ENCODE measurements at regions not wholly inside any gene's neighbourhood (a gene's known extent, or its start where the extent isn't known, plus 50 kb on each side); places are given as distances from the start of the nearest gene placed in this dataset.

DNA sequence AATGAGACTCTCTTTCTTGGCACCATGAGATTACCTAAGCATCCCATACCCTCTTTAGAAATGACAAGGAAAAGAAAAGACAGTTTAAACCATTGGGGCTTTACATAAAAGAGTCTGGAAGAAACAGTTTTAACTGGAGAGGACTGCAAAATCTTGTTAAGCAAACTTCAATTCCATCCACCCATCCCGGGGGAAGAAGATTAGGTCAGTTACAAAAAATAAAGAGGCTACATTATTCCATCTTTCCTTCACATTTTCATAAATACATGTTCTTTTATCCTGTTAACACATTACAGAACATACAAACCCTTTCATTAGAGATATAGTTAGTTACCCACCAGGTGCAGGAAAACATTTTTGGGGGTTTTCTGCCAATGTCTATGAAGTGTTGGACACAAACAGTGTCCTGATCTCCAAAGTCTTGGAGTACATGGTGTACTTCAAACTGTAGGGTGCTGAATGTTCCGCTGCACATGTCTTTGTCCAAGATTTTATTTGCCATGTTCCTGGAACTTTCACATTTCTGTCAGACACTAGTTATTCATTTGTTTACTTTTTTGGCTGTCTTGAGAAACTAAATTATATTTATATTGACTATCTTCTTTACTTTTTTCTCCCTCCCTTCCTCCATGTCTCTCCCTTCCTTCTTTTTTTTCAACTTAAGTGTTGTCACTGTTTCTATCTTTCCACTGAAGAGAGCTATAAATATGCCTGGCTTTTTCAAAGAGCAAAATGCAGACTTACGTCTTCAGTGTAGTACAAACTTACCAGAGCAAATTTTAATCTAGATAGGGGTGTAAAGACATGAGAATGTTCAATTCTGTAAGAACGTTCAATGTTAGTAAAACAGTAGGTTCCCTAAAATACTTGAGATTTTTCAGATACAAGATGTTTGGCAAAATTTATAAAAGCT is 410.9 kb upstream of the PRR16 start:
- Histone ChIP-seq H3K27me3 (ENCODE audit: control insufficient read depth in 2 of 2, insufficient read depth in 2 of 2, low read length in 2 of 2) (no peaks in the 10 kb centered on the region), H3K27ac (ENCODE audit: low read depth in 1 of 2, low read length in 2 of 2) (no peak overlapping the region), H2AFZ (ENCODE audit: insufficient read depth, low read depth, low read length, poor library complexity, severe bottlenecking) (no peak overlapping the region), H4K20me1 (ENCODE audit: insufficient read depth, low read length) (no peaks in the 10 kb centered on the region), H3K79me2 (ENCODE audit: insufficient read depth, low read length) (no peaks in the 10 kb centered on the region), H3K9me3 (replicated peaks in 1 of 2; ENCODE audit: control insufficient read depth in 1 of 2, insufficient read depth in 1 of 2, low read length in 2 of 2) (no peaks in the 10 kb centered on the region), H3K9ac (ENCODE audit: insufficient read depth, low read length, poor library complexity, severe bottlenecking) (no peak overlapping the region), H3K4me2 (replicated peaks; ENCODE audit: extremely low read depth, low read length, poor library complexity, severe bottlenecking) (no peak overlapping the region), H3K4me1 (ENCODE audit: control insufficient read depth in 1 of 2, insufficient read depth in 2 of 2, low read length in 2 of 2) (no peaks in the 10 kb centered on the region), H3K4me3 (replicated peaks in 1 of 3; ENCODE audit: low read depth in 2 of 3, low read length in 3 of 3) (no peak overlapping the region), H3K36me3 (replicated peaks in 1 of 2; ENCODE audit: control insufficient read depth in 1 of 2, insufficient read depth in 2 of 2, low read length in 2 of 2) (no peaks in the 10 kb centered on the region)
- Mint-ChIP-seq H3K4me3 (no peak overlapping the region), H3K4me1 (peaks cover 7% of the 10 kb centered on the region), H3K27me3 (ENCODE audit: low read depth in 3 of 3) (peaks cover 0 to 2% (median 0%) of the 10 kb centered on the region in 3 donors), H3K36me3 (no peaks in the 10 kb centered on the region), H3K9me3 (peaks cover 0 to 3% (median 0%) of the 10 kb centered on the region in 7 donors), H3K27ac (no peak overlapping the region)
- TF ChIP-seq, protein P1, sequence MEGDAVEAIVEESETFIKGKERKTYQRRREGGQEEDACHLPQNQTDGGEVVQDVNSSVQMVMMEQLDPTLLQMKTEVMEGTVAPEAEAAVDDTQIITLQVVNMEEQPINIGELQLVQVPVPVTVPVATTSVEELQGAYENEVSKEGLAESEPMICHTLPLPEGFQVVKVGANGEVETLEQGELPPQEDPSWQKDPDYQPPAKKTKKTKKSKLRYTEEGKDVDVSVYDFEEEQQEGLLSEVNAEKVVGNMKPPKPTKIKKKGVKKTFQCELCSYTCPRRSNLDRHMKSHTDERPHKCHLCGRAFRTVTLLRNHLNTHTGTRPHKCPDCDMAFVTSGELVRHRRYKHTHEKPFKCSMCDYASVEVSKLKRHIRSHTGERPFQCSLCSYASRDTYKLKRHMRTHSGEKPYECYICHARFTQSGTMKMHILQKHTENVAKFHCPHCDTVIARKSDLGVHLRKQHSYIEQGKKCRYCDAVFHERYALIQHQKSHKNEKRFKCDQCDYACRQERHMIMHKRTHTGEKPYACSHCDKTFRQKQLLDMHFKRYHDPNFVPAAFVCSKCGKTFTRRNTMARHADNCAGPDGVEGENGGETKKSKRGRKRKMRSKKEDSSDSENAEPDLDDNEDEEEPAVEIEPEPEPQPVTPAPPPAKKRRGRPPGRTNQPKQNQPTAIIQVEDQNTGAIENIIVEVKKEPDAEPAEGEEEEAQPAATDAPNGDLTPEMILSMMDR (IDR thresholded peaks at IDR 0.05) = no peak
- no peak for DNase-seq
- intact Hi-C loops (cut with micrococcal nuclease) = no loop called here
- WGBS (ENCODE audit: insufficient coverage) = 100% methylated on average over 1 of the region's 4 CpGs

DNA sequence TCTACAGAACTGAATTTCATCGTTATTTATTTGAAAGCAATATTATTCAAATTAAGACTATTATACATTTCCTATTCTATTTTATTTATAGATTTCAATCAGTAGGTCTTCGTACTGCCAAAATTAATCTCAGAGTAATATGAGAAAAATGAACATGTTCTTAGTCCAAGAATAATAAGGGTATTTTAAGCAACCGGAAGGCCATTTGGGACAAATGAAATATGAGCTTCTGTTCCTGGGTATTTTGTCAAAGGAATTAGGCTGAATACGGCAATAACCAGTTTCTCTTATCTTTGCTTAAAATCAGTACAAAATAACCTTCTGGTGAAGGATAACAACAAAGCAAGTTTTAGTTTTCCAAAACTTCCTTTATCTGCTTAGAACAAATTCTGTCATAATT is 410.3 kb upstream of the PRR16 start:
- TF ChIP-seq, protein P1 (IDR thresholded peaks at IDR 0.05) = no peak
- H3K27ac ChIP-seq (ENCODE audit: low read depth in 1 of 2, low read length in 2 of 2) = no peak overlapping the region
- H3K9ac ChIP-seq (ENCODE audit: insufficient read depth, low read length, poor library complexity, severe bottlenecking) = no peak overlapping the region

More for the DNA sequence above, 410.3 kb upstream of the PRR16 start:
- Mint-ChIP-seq H3K27ac (no peak overlapping the region), H3K4me1 (peaks cover 7% of the 10 kb centered on the region), H3K27me3 (ENCODE audit: low read depth in 3 of 3) (peaks cover 0 to 2% (median 0%) of the 10 kb centered on the region in 3 donors), H3K36me3 (no peaks in the 10 kb centered on the region), H3K4me3 (no peak overlapping the region), H3K9me3 (peaks cover 0 to 3% (median 0%) of the 10 kb centered on the region in 7 donors)
- intact Hi-C loops (cut with micrococcal nuclease) = no loop called here
- H3K36me3 ChIP-seq (replicated peaks in 1 of 2; ENCODE audit: control insufficient read depth in 1 of 2, insufficient read depth in 2 of 2, low read length in 2 of 2) = no peaks in the 10 kb centered on the region
- H3K9me3 ChIP-seq (replicated peaks in 1 of 2; ENCODE audit: control insufficient read depth in 1 of 2, insufficient read depth in 1 of 2, low read length in 2 of 2) = no peaks in the 10 kb centered on the region
- no peaks in the 10 kb centered on the region for H3K27me3 ChIP-seq (ENCODE audit: control insufficient read depth in 2 of 2, insufficient read depth in 2 of 2, low read length in 2 of 2)
- H3K4me2 ChIP-seq (replicated peaks; ENCODE audit: extremely low read depth, low read length, poor library complexity, severe bottlenecking) = no peak overlapping the region
- no peaks in the 10 kb centered on the region for H4K20me1 ChIP-seq (ENCODE audit: insufficient read depth, low read length)
- WGBS (ENCODE audit: insufficient coverage) = no CpG with 5 or more reads among the region's 4 CpGs
- H3K4me1 ChIP-seq (ENCODE audit: control insufficient read depth in 1 of 2, insufficient read depth in 2 of 2, low read length in 2 of 2) = no peaks in the 10 kb centered on the region
- no peak overlapping the region for H3K4me3 ChIP-seq (replicated peaks in 1 of 3; ENCODE audit: low read depth in 2 of 3, low read length in 3 of 3)
- no peak for DNase-seq
- H2AFZ ChIP-seq (ENCODE audit: insufficient read depth, low read depth, low read length, poor library complexity, severe bottlenecking) = no peak overlapping the region
- no peaks in the 10 kb centered on the region for H3K79me2 ChIP-seq (ENCODE audit: insufficient read depth, low read length)
